22Rv1 (cell line): ENCODE measurements at regions not wholly inside any gene's neighbourhood (a gene's known extent, or its start where the extent isn't known, plus 50 kb on each side); places are given as distances from the start of the nearest gene placed in this dataset.

ENCODE experiments used
- ZFX ChIP-seq: fragments of 450-650 bp; IDR thresholded peaks from 2 replicates; pipeline ENCODE4 v1.6.1; 2017; ENCODE audit warnings: antibody characterized with exemption, borderline replicate concordance
- TF ChIP-seq, protein P1 (sequence below): fragments of 450-650 bp; IDR thresholded peaks from 2 replicates; pipeline ENCODE4 v1.5.1; 2017; ENCODE audit warnings: mild to moderate bottlenecking

GRCh38 chr5:61624553-61625136, 292.6 kb downstream of the ZSWIM6 start:
- TF ChIP-seq, protein P1, sequence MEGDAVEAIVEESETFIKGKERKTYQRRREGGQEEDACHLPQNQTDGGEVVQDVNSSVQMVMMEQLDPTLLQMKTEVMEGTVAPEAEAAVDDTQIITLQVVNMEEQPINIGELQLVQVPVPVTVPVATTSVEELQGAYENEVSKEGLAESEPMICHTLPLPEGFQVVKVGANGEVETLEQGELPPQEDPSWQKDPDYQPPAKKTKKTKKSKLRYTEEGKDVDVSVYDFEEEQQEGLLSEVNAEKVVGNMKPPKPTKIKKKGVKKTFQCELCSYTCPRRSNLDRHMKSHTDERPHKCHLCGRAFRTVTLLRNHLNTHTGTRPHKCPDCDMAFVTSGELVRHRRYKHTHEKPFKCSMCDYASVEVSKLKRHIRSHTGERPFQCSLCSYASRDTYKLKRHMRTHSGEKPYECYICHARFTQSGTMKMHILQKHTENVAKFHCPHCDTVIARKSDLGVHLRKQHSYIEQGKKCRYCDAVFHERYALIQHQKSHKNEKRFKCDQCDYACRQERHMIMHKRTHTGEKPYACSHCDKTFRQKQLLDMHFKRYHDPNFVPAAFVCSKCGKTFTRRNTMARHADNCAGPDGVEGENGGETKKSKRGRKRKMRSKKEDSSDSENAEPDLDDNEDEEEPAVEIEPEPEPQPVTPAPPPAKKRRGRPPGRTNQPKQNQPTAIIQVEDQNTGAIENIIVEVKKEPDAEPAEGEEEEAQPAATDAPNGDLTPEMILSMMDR = no peak
- no peak for TF ChIP-seq ZFX
